ENCODE measurements at regions not wholly inside any gene's neighbourhood (a gene's known extent, or its start where the extent isn't known, plus 50 kb on each side); places are given as distances from the start of the nearest gene placed in this dataset.

DNA sequence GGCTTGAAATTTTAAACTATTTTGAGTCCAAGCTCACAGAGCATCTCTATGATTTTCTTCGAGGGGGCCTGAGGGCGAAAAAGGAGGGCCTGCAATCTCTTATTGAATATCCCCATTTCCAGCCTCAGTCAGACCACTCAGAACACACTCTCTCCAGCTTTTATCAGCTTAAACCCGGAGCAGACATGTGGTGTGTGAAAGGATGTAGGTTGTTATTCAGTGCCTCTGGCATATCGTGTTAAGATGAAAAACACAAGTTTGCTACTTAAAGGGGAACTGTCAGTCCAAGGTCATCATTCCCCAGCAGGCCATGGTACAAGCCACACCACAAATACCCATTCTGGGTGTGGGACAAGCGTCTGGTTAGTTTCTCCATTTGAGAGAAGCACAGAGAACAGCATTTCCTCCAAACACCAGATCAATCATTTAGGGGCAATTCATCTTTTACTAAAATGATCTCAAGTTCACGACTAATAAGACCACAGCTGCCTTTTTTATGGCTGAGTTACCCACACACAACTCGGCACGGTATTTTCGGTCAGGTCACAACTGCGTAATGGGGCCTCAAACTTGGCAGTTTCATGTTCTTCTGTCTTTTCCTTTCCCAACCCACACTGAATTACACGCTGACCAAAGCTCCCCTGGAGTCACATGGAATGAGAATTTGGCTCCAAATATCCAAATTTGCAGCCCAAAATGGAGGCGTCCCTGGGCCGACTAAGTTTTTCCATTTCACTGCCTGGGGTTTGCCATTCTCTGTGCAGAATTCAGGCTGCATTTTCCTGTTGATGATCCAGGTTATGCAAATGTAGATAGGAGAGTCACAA is 188.4 kb downstream of the SEM1 start:
- TF ChIP-seq BHLHE40 (IDR thresholded peaks at IDR 0.05; ENCODE audit: low read depth, low read length) (no peak), ZC3H11A (IDR thresholded peaks at IDR 0.05) (no peak), EP300 (IDR thresholded peaks at IDR 0.05) (no peak), JUN (IDR thresholded peaks at IDR 0.05) (no peak), POLR2A (IDR thresholded peaks at IDR 0.05; ENCODE audit: low read length) (no peak), RAD21 (conservative IDR thresholded peaks at IDR 0.05 in 1 of 2, IDR thresholded peaks at IDR 0.05 in 1 of 2) (no peak), MAFK (IDR thresholded peaks at IDR 0.05; ENCODE audit: partially characterized antibody) (no peak), SREBF2 (IDR thresholded peaks at IDR 0.05) (no peak), CBX8 (IDR thresholded peaks at IDR 0.05) (no peak)
- TF ChIP-seq, protein P1, sequence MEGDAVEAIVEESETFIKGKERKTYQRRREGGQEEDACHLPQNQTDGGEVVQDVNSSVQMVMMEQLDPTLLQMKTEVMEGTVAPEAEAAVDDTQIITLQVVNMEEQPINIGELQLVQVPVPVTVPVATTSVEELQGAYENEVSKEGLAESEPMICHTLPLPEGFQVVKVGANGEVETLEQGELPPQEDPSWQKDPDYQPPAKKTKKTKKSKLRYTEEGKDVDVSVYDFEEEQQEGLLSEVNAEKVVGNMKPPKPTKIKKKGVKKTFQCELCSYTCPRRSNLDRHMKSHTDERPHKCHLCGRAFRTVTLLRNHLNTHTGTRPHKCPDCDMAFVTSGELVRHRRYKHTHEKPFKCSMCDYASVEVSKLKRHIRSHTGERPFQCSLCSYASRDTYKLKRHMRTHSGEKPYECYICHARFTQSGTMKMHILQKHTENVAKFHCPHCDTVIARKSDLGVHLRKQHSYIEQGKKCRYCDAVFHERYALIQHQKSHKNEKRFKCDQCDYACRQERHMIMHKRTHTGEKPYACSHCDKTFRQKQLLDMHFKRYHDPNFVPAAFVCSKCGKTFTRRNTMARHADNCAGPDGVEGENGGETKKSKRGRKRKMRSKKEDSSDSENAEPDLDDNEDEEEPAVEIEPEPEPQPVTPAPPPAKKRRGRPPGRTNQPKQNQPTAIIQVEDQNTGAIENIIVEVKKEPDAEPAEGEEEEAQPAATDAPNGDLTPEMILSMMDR (IDR thresholded peaks at IDR 0.05) = no peak
- TF ChIP-seq, protein P2, sequence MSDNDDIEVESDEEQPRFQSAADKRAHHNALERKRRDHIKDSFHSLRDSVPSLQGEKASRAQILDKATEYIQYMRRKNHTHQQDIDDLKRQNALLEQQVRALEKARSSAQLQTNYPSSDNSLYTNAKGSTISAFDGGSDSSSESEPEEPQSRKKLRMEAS (IDR thresholded peaks at IDR 0.05) = no peak

All from A549 (cell line).